WI38 (cell line): ENCODE measurements at regions not wholly inside any gene's neighbourhood (a gene's known extent, or its start where the extent isn't known, plus 50 kb on each side); places are given as distances from the start of the nearest gene placed in this dataset.
"Not testable (repeated sequence)": the region's sequence is repeated elsewhere in the genome, so short reads cannot be mapped to it uniquely, and the experiment has no call there.

Experiments used
- H3K4me3 ChIP-seq: 2 replicates; pipeline ENCODE4 v1.5.1; 2011; ENCODE audit warnings: low read depth, mild to moderate bottlenecking, control low read depth, low read length
- TF ChIP-seq, protein P1 (sequence below): IDR thresholded peaks from 2 replicates; pipeline ENCODE4 v1.5.1; 2012; ENCODE audit warnings: low read depth, mild to moderate bottlenecking, control low read depth, low read length

DNA sequence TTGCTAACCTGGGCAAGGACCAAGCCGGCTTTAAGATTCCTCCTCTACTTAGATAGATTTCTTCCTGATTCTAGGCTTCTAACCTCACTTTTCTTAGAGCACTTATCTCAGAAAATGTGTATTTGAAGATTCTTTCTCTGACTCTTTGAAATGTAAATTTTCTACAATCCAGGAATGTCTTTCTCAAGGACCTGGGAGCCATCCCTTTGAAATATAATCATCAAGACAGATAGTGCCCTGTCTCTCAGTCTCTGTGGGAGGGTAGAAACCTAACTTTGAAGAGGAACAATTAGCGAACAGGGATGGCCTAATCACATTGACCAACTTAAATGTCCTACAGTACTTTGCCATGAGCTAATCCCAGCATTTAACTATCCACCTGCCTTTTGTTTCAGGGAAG lies 1646.0 kb downstream of the PCDH9 start:
- TF ChIP-seq, protein P1, sequence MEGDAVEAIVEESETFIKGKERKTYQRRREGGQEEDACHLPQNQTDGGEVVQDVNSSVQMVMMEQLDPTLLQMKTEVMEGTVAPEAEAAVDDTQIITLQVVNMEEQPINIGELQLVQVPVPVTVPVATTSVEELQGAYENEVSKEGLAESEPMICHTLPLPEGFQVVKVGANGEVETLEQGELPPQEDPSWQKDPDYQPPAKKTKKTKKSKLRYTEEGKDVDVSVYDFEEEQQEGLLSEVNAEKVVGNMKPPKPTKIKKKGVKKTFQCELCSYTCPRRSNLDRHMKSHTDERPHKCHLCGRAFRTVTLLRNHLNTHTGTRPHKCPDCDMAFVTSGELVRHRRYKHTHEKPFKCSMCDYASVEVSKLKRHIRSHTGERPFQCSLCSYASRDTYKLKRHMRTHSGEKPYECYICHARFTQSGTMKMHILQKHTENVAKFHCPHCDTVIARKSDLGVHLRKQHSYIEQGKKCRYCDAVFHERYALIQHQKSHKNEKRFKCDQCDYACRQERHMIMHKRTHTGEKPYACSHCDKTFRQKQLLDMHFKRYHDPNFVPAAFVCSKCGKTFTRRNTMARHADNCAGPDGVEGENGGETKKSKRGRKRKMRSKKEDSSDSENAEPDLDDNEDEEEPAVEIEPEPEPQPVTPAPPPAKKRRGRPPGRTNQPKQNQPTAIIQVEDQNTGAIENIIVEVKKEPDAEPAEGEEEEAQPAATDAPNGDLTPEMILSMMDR: no peak
- H3K4me3 ChIP-seq: no peak overlapping the region

DNA sequence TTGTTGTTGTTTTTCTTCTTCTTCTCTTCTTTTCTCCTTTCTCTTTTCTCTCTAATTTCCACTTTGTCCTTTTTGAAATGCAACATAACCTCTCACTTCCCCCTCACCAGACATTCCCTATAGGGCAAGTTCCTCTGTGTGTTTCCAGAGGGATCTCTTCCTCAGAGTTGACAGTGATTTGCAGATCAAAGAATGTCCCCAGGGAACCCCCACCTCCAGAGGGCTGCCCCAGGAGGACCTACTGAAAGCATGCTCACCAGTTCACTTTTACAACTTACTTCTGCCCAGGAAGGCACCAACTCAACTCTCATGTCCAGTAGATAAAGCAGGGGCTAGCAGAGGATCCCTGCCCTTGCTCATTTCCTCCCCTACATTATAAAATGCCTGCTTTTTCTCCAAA lies 1648.0 kb downstream of the PCDH9 start:
- TF ChIP-seq, protein P1: no peak
- H3K4me3 ChIP-seq: no peak overlapping the region

DNA sequence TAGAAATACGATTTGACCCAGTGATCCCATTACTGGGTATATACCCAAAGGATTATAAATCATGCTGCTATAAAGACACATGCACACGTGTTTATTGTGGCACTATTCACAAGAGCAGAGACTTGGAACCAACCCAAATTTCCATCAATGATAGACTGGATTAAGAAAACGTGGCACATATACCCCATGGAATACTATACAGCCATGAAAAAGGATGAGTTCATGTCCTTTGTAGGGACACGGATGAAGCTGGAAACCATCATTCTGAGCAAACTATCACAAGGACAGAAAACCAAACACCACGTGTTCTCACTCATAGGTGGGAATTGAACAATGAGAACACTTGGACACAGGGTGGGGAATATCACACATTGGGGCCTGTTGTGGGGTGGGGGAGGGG lies 1665.6 kb downstream of the PCDH9 start:
- H3K4me3 ChIP-seq: not testable (repeated sequence)

DNA sequence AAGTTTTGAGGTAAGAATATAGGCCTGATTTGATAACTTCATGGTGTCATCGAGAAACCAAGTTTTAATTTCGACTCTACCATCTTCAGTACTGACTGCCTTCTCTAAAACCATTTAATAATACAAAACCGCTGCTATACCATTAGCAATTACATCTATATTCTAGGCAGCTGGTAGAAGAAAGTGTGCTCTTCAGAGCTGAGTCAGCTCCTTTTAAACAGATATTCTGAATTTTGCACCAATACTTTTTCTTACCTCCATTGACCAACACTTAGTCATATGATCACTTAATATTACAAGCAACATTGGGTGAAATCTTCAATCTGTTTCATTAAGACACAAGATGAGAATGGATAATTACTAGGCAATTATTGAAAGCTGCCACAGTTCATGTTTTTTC lies 1667.8 kb downstream of the PCDH9 start:
- no peak overlapping the region for H3K4me3 ChIP-seq
- TF ChIP-seq, protein P1: no peak

DNA sequence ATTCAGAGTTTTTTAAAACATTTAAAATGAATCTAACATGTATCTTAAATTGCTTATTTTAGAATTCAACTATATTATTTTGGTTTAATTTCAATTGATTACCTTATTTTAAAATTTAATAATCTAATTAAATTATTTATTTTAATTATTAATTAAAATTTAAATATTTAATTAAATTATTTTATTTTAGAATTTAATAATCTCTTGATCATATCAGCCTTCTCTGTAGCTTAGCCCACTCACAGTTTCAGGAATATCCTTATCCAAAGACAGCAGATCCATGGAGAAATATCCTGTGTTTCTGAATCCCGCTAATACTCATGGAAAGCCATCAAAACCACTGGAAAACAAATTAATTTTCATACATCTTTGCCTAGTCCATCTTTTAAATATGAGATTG lies 1669.2 kb downstream of the PCDH9 start:
- TF ChIP-seq, protein P1: no peak
- H3K4me3 ChIP-seq: no peak overlapping the region

DNA sequence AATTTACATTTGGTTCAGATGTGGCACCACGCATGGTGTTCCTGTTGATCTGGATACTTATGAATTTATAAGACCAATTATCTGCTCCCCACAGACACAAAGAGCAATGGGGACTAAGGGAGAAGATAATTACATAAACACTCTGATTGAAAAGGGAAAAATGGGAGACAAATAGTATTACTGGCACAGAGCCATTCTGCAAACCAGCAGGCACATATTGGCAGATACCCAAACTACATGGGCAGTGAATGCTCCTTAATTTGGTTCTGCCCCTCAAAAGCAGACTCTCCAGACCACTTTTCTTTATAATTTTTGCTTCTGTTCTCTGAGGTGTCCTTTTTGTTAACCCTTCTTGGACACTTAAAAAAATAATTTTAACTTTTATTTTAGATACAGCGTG lies 1674.2 kb downstream of the PCDH9 start:
- TF ChIP-seq, protein P1: no peak
- H3K4me3 ChIP-seq: no peak overlapping the region

DNA sequence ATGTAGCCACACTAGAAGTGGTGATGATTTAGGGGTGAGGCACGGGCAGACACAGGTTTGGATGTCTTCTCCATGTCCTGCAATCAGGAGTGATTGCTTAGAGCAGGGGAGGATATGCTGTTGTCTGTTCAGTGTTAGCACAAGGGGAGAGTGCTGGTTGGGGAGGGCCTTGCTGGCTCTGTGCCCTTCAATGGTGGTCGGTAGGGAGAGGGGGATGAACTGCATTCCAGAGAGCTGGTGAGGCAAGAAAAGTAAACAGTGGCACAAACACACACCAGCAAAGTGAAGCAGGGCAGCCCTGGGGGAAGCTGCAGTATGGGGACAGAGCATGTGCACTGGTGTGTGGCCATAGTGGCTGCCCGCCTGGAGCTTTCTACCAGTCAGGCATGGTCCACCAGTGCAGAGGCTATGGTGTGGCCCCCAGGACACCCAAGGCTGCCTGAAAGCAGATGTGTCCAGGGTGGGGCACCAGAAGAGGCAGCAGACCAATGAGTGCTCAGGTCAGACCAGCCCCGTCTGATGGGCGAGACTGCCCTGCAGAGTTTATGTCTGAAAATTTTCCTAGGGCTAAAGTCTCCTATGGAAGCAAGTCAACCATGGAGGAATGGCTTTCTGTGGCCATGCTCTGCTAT lies 1676.9 kb downstream of the PCDH9 start:
- no peak overlapping the region for H3K4me3 ChIP-seq
- TF ChIP-seq, protein P1: no peak

DNA sequence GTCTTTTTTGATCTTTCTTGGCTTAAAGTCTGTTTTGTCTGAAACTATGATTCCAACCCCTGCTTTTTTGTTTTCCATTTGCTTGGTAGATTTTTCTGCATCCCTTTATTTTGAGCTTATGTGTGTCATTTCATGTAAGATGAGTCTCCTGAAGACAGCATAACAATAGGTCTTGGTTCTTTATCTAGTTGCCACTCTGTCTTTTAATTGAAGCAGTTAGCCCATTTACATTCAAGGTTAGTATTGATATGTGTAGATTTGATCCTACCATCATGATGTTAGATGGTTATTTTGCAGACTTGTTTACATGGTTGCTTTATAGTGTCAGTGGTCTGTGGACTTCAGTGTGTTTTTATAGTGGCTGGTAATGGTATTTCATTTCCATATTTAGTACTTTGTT lies 1678.9 kb downstream of the PCDH9 start:
- TF ChIP-seq, protein P1: no peak
- H3K4me3 ChIP-seq: no peak overlapping the region
